HepG2 (cell line): ENCODE measurements at regions not wholly inside any gene's neighbourhood (a gene's known extent, or its start where the extent isn't known, plus 50 kb on each side); places are given as distances from the start of the nearest gene placed in this dataset.

Experiments
- ATAC-seq: fragments of 200-7000 bp; cut with Tn5 transposase; 3 replicates; pipeline ENCODE4 v1.9.1; 2020; ENCODE audit warnings: mild to moderate bottlenecking, moderate library complexity
- BruUV-seq: library from RNA; stranded (reverse); fragments of 400-500 nt; replicated peaks from 2 replicates; lab custom pipeline; 2021; lab: Mats Ljungman, UMichigan
- CTCF ChIA-PET: fragments of 300-600 bp; formaldehyde crosslinking; extraction: SDS; loops from one replicate; lab custom pipeline; 2021; ENCODE audit warnings: low total read pairs, inconsistent platforms, low intra/inter-chr PET ratio; lab: Yijun Ruan, JAX
- POLR2A ChIA-PET: fragments of 350-600 bp; sonication (Branson Sonifier 250); formaldehyde crosslinking; loops from one replicate; lab custom pipeline; 2020; ENCODE audit warnings: antibody characterized with exemption, inconsistent platforms; lab: Yijun Ruan, JAX
- DNase-seq: peaks from one replicate; pipeline ENCODE4 v3.0.0-alpha.2; 2015; ENCODE audit warnings: low spot score
- FAIRE-seq: peaks from 3 replicates; lab custom pipeline; 2011; peaks lifted over from hg19 to GRCh38; lab: Jason Lieb, UNC
- H2AFZ ChIP-seq: one replicate; pipeline ENCODE4 v1.6.1; 2011; ENCODE audit warnings: low read length, inconsistent platforms
- H3K27ac ChIP-seq: fragments of 300-600 bp; 3 replicates; pipeline ENCODE4 v1.8.0; 2011; ENCODE audit warnings: mixed run types, mild to moderate bottlenecking, mixed read lengths, low read length, inconsistent platforms; ENCODE audit not compliant: insufficient read depth; ENCODE audit errors: extremely low read length
- H3K27me3 ChIP-seq, 2 experiments: fragments of 200-600 bp in 1 of 2; 2 replicates in 1 of 2; 3 replicates in 1 of 2; pipeline versions ENCODE4 v1.6.0 to v1.8.0; 2011; ENCODE audit warnings: low read length in 2 of 2, mild to moderate bottlenecking in 2 of 2, moderate library complexity in 2 of 2, inconsistent platforms in 1 of 2; ENCODE audit not compliant: insufficient read depth in 2 of 2, control insufficient read depth in 1 of 2
- H3K36me3 ChIP-seq, 2 experiments: fragments of 200-600 bp in 1 of 2; replicated peaks in 1 of 2; 2 replicates in 1 of 2; 3 replicates in 1 of 2; pipeline versions ENCODE4 v1.5.1 to v1.8.0; 2011; ENCODE audit warnings: low read length in 2 of 2, inconsistent platforms in 1 of 2; ENCODE audit not compliant: insufficient read depth in 2 of 2, control insufficient read depth in 1 of 2
- H3K4me1 ChIP-seq: 2 replicates; pipeline ENCODE4 v1.5.1; 2012; ENCODE audit warnings: low read length, inconsistent platforms; ENCODE audit not compliant: insufficient read depth
- H3K4me2 ChIP-seq: 2 replicates; pipeline ENCODE4 v1.6.0; 2011; ENCODE audit warnings: low read depth, low read length, inconsistent platforms
- H3K4me3 ChIP-seq, 3 experiments: fragments of 200-600 bp in 1 of 3; sonication (generic), shearing (Covaris generic) in 1 of 3; replicated peaks in 1 of 3; 2 replicates each; pipeline ENCODE4 v1.5.1; 2011 to 2016; ENCODE audit warnings: low read length in 3 of 3, inconsistent platforms in 2 of 3, low read depth in 2 of 3, mild to moderate bottlenecking in 2 of 3, control low read depth in 1 of 3, mixed read lengths in 1 of 3; ENCODE audit not compliant: insufficient read depth in 1 of 3
- H3K79me2 ChIP-seq: one replicate; pipeline ENCODE4 v1.6.1; 2011; ENCODE audit warnings: low read length, inconsistent platforms; ENCODE audit not compliant: insufficient read depth
- H3K9ac ChIP-seq: 2 replicates; pipeline ENCODE4 v1.6.0; 2011; ENCODE audit warnings: mild to moderate bottlenecking, low read depth, low read length, inconsistent platforms; ENCODE audit not compliant: insufficient read depth
- H3K9me3 ChIP-seq: 2 replicates; pipeline ENCODE4 v1.5.1; 2012; ENCODE audit warnings: mild to moderate bottlenecking, low read length
- H4K20me1 ChIP-seq: 2 replicates; pipeline ENCODE4 v1.6.0; 2011; ENCODE audit warnings: inconsistent platforms, mild to moderate bottlenecking, low read length, moderate library complexity; ENCODE audit not compliant: insufficient read depth
- CREB1 ChIP-seq, 2 experiments: fragments of 450-650 bp in 1 of 2; IDR thresholded peaks; 2 replicates each; pipeline ENCODE4 v1.6.1; 2016 to 2017; ENCODE audit warnings: control low read depth in 1 of 2, mild to moderate bottlenecking in 1 of 2, missing compliant biosample characterization in 1 of 2, missing genetic modification characterization in 1 of 2
- DNMT3B ChIP-seq: conservative IDR thresholded peaks from 2 replicates; pipeline ENCODE4 v1.6.1; 2016; ENCODE audit warnings: missing biosample characterization, control low read depth
- GMEB2 ChIP-seq: IDR thresholded peaks from 2 replicates; pipeline ENCODE4 v1.6.1; 2016; ENCODE audit warnings: missing biosample characterization, missing genetic modification reagents, low read depth
- HCFC1 ChIP-seq: fragments of 150-350 bp; IDR thresholded peaks from 2 replicates; pipeline ENCODE4 v1.6.1; 2014; ENCODE audit warnings: low read depth, low read length
- SALL1 ChIP-seq: sonication (generic); formaldehyde crosslinking; IDR thresholded peaks from 2 replicates; pipeline ENCODE4 v1.8.0; 2022; ENCODE audit warnings: mild to moderate bottlenecking, missing genetic modification reagents
- SIN3A ChIP-seq: IDR thresholded peaks from 2 replicates; pipeline ENCODE4 v1.6.1; 2011; ENCODE audit warnings: low read depth, mild to moderate bottlenecking, control low read depth, low read length, borderline replicate concordance
- ZNF256 ChIP-seq: sonication (generic); formaldehyde crosslinking; conservative IDR thresholded peaks from 2 replicates; pipeline ENCODE4 v1.4.0; 2020; ENCODE audit warnings: missing genetic modification reagents
- ZSCAN9 ChIP-seq: IDR thresholded peaks from 2 replicates; pipeline ENCODE4 v1.6.1; 2016; ENCODE audit warnings: borderline replicate concordance
- WGBS: methylation state at CpG from one replicate; pipeline ENCODE4 v1.1.6; 2017; ENCODE audit warnings: low lambda C conversion rate; 5-methylcytosine and 5-hydroxymethylcytosine counted together
- in situ Hi-C: cut with HindIII; loops from 2 replicates; pipeline ENCODE4 v1.10.0; 2017; ENCODE audit warnings: low pct_unique_long_range_greater_than_20kb; ENCODE audit not compliant: extremely low pct_ligation_motif_present
- intact Hi-C: fragments of 100-400 bp; cut with micrococcal nuclease; formaldehyde crosslinking; loops from one replicate; pipeline ENCODE4 v1.10.0; 2022; ENCODE audit not compliant: unreplicated experiment

DNA sequence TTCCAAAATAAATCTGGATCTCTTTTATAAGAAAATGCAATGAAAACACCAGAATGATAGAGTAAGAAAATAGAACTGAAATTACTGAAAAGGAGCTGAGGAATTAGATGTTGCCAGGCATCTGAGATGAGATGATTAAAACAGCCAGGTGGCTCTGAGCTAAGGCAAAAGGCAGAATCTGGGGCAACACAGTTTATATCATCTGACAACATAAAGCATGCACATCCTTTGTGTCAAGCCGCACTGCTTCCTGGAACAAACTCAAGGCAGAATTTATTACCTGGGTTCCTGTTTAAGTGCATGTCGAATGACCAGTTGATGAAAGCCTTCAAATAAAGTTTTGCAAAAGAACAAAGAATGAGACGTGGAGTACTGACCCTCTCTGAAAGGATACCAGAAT lies 247.0 kb downstream of the SNX10 start (continued):
- no peak for TF ChIP-seq GMEB2 (CRISPR knock-in tag)
- no peak for TF ChIP-seq DNMT3B (CRISPR knock-in tag)
- no peak for TF ChIP-seq SALL1 (CRISPR knock-in tag)
- TF ChIP-seq HCFC1 = no peak
- TF ChIP-seq ZNF256 (CRISPR knock-in tag) = no peak
- TF ChIP-seq SIN3A = no peak

GRCh38 chr7:26543340-26543739 lies 251.7 kb downstream of the SNX10 start:
- TF ChIP-seq ZSCAN9 (CRISPR knock-in tag) = no peak
- peak; percentile 39; the same call in 1 of the 2 replicates for TF ChIP-seq CREB1 (IDR thresholded peaks at IDR 0.05)
- no peak for TF ChIP-seq CREB1 (CRISPR knock-in tag; IDR thresholded peaks at IDR 0.05)
- in situ Hi-C loops = no loop called here
- H3K27me3 ChIP-seq = peaks cover 2 to 31% of the 10 kb centered on the region in 2 experiments; a peak in 4 of 5 replicates
- H3K27ac ChIP-seq = no peak overlapping the region
- H3K4me1 ChIP-seq = no peaks in the 10 kb centered on the region
- H3K79me2 ChIP-seq = no peaks in the 10 kb centered on the region
- no peaks in the 10 kb centered on the region for H4K20me1 ChIP-seq
- no peaks in the 10 kb centered on the region for H3K36me3 ChIP-seq
- no peak overlapping the region for H3K4me2 ChIP-seq
- ChIA-PET POLR2A (no interaction called here), CTCF (no interaction called here)
- FAIRE-seq = no peak
- no peak overlapping the region for H3K4me3 ChIP-seq
- WGBS = 18% methylated on average over 10 of the region's 10 CpGs
- H3K9me3 ChIP-seq = no peaks in the 10 kb centered on the region
- DNase-seq = no peak
- intact Hi-C loops = no loop called here
- BruUV-seq = no TSS peak
- H3K9ac ChIP-seq = no peak overlapping the region
- ATAC-seq = no peak
- no peak overlapping the region for H2AFZ ChIP-seq
